ENCODE measurements at regions not wholly inside any gene's neighbourhood (a gene's known extent, or its start where the extent isn't known, plus 50 kb on each side); places are given as distances from the start of the nearest gene placed in this dataset.

GRCh38 chr3:8365541-8365940 lies 136.1 kb upstream of the LMCD1 start:
- no peak overlapping the region for H3K4me3 ChIP-seq (ENCODE audit: low read length in 2 of 2)
- H3K27ac ChIP-seq (ENCODE audit: low read depth in 2 of 2, low read length in 2 of 2) = no peak overlapping the region
- no peaks in the 10 kb centered on the region for H3K27me3 ChIP-seq (ENCODE audit: control insufficient read depth in 2 of 2, insufficient read depth in 2 of 2, low read length in 2 of 2)
- H3K9me3 ChIP-seq (ENCODE audit: control insufficient read depth in 2 of 2, low read length in 2 of 2) = no peaks in the 10 kb centered on the region
- no peak overlapping the region for H3K9ac ChIP-seq (ENCODE audit: low read depth in 1 of 2, low read length in 2 of 2)
- no peaks in the 10 kb centered on the region for H3K4me1 ChIP-seq (ENCODE audit: control insufficient read depth in 2 of 2, insufficient read depth in 2 of 2, low read length in 2 of 2)
- H3K36me3 ChIP-seq (ENCODE audit: control insufficient read depth in 2 of 2, insufficient read depth in 2 of 2, low read length in 2 of 2) = no peaks in the 10 kb centered on the region

DNA sequence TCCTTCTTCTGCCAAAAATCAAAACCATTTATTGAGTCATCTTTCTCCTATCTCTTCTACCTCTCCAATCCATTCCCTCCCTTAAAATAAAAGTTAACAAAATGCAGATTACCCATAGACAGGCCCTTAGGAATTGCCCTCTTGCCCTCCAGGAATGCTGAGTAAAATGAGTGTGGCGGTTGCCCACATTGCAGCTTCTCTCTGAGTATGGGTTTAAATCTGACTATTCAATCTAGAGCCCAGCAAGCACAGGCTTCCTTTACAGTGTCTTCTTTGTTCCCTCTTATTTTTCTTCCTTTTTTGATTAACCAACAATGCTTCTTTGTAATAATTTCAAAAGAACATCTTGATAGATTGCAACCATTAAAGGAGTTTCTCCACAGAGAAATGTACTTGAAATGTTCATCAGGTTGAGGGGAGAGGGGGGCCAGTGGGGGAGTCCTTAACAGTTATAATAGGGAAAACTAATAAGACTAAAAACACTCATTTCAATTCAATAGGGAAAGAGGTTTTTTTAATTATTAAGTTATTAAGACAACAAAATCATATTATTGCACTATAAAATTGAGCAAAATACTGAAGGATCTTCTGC lies 135.3 kb upstream of the LMCD1 start:
- no peaks in the 10 kb centered on the region for H3K4me1 ChIP-seq (ENCODE audit: control insufficient read depth in 2 of 2, insufficient read depth in 2 of 2, low read length in 2 of 2)
- no peak overlapping the region for H3K27ac ChIP-seq (ENCODE audit: low read depth in 2 of 2, low read length in 2 of 2)
- no peaks in the 10 kb centered on the region for H3K27me3 ChIP-seq (ENCODE audit: control insufficient read depth in 2 of 2, insufficient read depth in 2 of 2, low read length in 2 of 2)
- H3K9ac ChIP-seq (ENCODE audit: low read depth in 1 of 2, low read length in 2 of 2) = no peak overlapping the region
- no peaks in the 10 kb centered on the region for H3K36me3 ChIP-seq (ENCODE audit: control insufficient read depth in 2 of 2, insufficient read depth in 2 of 2, low read length in 2 of 2)
- no peak overlapping the region for H3K4me3 ChIP-seq (ENCODE audit: low read length in 2 of 2)
- no peaks in the 10 kb centered on the region for H3K9me3 ChIP-seq (ENCODE audit: control insufficient read depth in 2 of 2, low read length in 2 of 2)

DNA sequence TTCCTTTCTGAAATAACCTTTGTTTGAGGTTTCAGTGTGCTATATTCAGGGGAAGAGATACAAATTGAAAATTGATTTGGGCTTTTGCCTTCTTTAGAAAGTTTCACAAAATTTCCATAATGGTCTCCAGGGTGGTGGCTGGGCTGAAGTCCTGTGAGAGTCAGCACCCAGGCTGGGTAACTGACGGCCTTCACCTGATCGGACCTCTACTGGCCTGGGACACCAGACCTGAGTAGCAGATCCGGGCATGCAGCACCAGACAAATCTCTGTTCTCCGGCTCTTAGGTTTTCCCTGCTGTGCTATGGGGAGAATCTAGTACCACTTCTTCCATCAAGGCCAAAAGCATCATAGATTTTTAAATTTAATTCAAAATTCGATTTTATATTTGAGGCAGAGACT lies 133.0 kb upstream of the LMCD1 start:
- no peak overlapping the region for H3K27ac ChIP-seq (ENCODE audit: low read depth in 2 of 2, low read length in 2 of 2)
- no peaks in the 10 kb centered on the region for H3K36me3 ChIP-seq (ENCODE audit: control insufficient read depth in 2 of 2, insufficient read depth in 2 of 2, low read length in 2 of 2)
- no peak overlapping the region for H3K9ac ChIP-seq (ENCODE audit: low read depth in 1 of 2, low read length in 2 of 2)
- no peaks in the 10 kb centered on the region for H3K4me1 ChIP-seq (ENCODE audit: control insufficient read depth in 2 of 2, insufficient read depth in 2 of 2, low read length in 2 of 2)
- H3K27me3 ChIP-seq (ENCODE audit: control insufficient read depth in 2 of 2, insufficient read depth in 2 of 2, low read length in 2 of 2) = no peaks in the 10 kb centered on the region
- no peak overlapping the region for H3K4me3 ChIP-seq (ENCODE audit: low read length in 2 of 2)
- no peaks in the 10 kb centered on the region for H3K9me3 ChIP-seq (ENCODE audit: control insufficient read depth in 2 of 2, low read length in 2 of 2)

DNA sequence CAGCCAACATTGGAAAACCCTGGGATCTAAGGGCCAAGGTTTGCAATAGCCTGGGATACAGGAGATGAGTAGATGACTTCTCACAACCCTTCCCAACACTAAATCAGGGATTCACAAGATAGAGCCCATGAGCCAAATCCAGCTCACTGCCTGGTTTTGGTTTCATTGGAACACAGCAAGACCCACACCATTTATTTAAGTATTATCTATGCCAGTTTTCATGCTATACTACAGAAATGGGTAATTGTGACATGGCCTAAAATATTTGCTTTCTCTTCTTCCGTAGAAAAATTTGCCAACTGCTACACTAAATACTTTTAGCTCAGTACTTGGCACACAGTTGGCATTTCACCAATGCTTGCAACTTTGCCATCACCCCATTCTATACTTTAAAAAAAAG lies 132.0 kb upstream of the LMCD1 start:
- no peak overlapping the region for H3K27ac ChIP-seq (ENCODE audit: low read depth in 2 of 2, low read length in 2 of 2)
- H3K9me3 ChIP-seq (ENCODE audit: control insufficient read depth in 2 of 2, low read length in 2 of 2) = no peaks in the 10 kb centered on the region

DNA sequence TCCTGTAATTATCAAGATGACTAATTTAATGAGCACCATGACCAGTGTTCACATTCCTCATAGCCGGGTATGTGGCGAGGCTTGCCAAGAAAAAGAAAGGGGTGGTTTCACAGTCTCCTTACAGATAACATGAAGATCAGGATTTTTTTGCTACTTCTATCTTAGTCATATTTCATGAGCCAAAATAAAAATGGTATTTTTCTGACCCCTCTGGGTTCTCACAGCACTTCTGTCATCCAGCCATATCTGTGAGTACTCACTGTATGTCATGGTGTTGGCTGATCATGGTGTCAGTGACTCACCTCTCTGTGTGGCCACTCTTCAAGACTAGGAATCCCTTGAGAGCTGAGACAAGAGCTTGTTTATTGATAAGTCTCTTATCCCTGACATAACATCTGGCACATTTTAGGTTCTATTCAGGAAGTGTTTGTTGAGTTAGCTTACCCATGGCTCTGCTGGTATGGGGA lies 130.5 kb upstream of the LMCD1 start:
- H3K36me3 ChIP-seq (ENCODE audit: control insufficient read depth in 2 of 2, insufficient read depth in 2 of 2, low read length in 2 of 2) = no peaks in the 10 kb centered on the region

More for the DNA sequence above, 132.0 kb upstream of the LMCD1 start:
- no peaks in the 10 kb centered on the region for H3K4me1 ChIP-seq (ENCODE audit: control insufficient read depth in 2 of 2, insufficient read depth in 2 of 2, low read length in 2 of 2)
- H3K27me3 ChIP-seq (ENCODE audit: control insufficient read depth in 2 of 2, insufficient read depth in 2 of 2, low read length in 2 of 2) = no peaks in the 10 kb centered on the region
- H3K36me3 ChIP-seq (ENCODE audit: control insufficient read depth in 2 of 2, insufficient read depth in 2 of 2, low read length in 2 of 2) = no peaks in the 10 kb centered on the region
- no peak overlapping the region for H3K9ac ChIP-seq (ENCODE audit: low read depth in 1 of 2, low read length in 2 of 2)
- no peak overlapping the region for H3K4me3 ChIP-seq (ENCODE audit: low read length in 2 of 2)

DNA sequence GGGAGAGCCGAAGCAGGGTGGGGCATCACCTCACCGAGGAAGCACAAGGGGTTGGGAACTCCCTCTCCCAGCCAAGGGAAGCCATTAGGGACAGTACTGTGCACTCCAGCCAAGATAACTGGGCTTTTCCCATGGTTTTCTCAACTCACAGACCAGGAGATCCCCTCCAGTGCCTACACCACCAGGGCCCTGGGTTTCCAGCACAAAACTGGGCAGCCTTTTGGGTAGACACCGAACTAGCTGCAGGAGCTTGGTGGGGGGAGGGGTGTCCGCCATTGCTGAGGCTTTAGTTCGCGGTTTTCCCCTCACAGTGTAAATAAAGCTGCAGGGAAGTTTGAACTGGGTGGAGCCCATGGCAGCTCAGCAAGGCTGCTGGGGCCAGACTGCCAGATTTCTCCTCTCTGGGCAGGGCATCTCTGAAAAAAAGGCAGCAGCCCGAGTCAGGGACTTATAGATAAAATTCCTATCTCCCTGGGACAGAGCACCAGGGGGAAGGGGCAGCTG lies 129.6 kb upstream of the LMCD1 start:
- Histone ChIP-seq H3K27ac (ENCODE audit: low read depth in 2 of 2, low read length in 2 of 2) (no peak overlapping the region), H3K4me3 (ENCODE audit: low read length in 2 of 2) (no peak overlapping the region), H3K9me3 (ENCODE audit: control insufficient read depth in 2 of 2, low read length in 2 of 2) (no peaks in the 10 kb centered on the region), H3K36me3 (ENCODE audit: control insufficient read depth in 2 of 2, insufficient read depth in 2 of 2, low read length in 2 of 2) (no peaks in the 10 kb centered on the region), H3K9ac (ENCODE audit: low read depth in 1 of 2, low read length in 2 of 2) (no peak overlapping the region), H3K27me3 (ENCODE audit: control insufficient read depth in 2 of 2, insufficient read depth in 2 of 2, low read length in 2 of 2) (no peaks in the 10 kb centered on the region), H3K4me1 (ENCODE audit: control insufficient read depth in 2 of 2, insufficient read depth in 2 of 2, low read length in 2 of 2) (no peaks in the 10 kb centered on the region)

More for the DNA sequence above, 130.5 kb upstream of the LMCD1 start:
- Histone ChIP-seq H3K4me1 (ENCODE audit: control insufficient read depth in 2 of 2, insufficient read depth in 2 of 2, low read length in 2 of 2) (no peaks in the 10 kb centered on the region), H3K27ac (ENCODE audit: low read depth in 2 of 2, low read length in 2 of 2) (no peak overlapping the region), H3K9me3 (ENCODE audit: control insufficient read depth in 2 of 2, low read length in 2 of 2) (no peaks in the 10 kb centered on the region), H3K27me3 (ENCODE audit: control insufficient read depth in 2 of 2, insufficient read depth in 2 of 2, low read length in 2 of 2) (no peaks in the 10 kb centered on the region), H3K9ac (ENCODE audit: low read depth in 1 of 2, low read length in 2 of 2) (no peak overlapping the region), H3K4me3 (ENCODE audit: low read length in 2 of 2) (no peak overlapping the region)

DNA sequence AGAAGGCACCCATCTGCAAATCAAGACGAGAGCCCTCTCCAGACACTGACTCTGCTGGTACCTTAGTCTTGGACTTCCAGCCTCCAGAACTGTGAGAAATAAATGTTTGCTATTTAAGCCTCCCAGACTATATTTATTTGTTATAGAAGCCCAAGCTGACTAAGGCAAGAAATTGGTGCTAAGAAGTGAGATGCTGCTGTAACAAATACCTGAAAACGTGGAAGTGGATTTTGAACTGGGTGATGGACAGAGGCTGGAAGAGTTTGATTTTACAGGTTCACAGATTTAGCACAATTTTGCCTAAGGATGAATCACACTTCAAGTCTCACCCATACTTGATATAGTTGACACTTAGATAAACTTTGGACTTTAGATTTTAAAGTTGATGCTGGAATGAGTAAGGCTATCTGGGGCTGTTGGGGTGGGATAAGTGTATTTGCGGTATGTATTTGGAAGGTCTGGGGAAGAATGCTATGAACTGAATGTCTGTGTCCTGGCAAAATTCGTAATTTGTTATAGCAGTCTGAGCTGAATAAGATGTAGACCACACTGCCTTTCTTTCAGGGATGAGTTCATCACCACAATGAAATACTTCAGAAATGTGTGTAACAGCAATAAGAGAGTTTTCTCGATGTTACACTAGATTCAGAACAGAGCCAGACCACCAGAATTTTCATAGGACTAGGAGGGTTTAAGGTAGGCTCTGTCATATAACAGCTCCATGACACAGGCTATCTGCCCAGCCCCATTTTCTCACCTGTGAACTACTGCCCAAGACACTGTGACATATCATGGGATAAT lies 120.5 kb upstream of the LMCD1 start:
- H3K4me3 ChIP-seq (ENCODE audit: low read length in 2 of 2) = no peak overlapping the region
- no peaks in the 10 kb centered on the region for H3K4me1 ChIP-seq (ENCODE audit: control insufficient read depth in 2 of 2, insufficient read depth in 2 of 2, low read length in 2 of 2)
- H3K36me3 ChIP-seq (ENCODE audit: control insufficient read depth in 2 of 2, insufficient read depth in 2 of 2, low read length in 2 of 2) = no peaks in the 10 kb centered on the region
- no peaks in the 10 kb centered on the region for H3K9me3 ChIP-seq (ENCODE audit: control insufficient read depth in 2 of 2, low read length in 2 of 2)
- no peak overlapping the region for H3K27ac ChIP-seq (ENCODE audit: low read depth in 2 of 2, low read length in 2 of 2)
- no peaks in the 10 kb centered on the region for H3K27me3 ChIP-seq (ENCODE audit: control insufficient read depth in 2 of 2, insufficient read depth in 2 of 2, low read length in 2 of 2)
- no peak overlapping the region for H3K9ac ChIP-seq (ENCODE audit: low read depth in 1 of 2, low read length in 2 of 2)

GRCh38 chr3:8385848-8386620 lies 115.6 kb upstream of the LMCD1 start:
- Histone ChIP-seq H3K36me3 (ENCODE audit: control insufficient read depth in 2 of 2, insufficient read depth in 2 of 2, low read length in 2 of 2) (no peaks in the 10 kb centered on the region), H3K9ac (ENCODE audit: low read depth in 1 of 2, low read length in 2 of 2) (no peak overlapping the region), H3K4me3 (ENCODE audit: low read length in 2 of 2) (no peak overlapping the region), H3K4me1 (ENCODE audit: control insufficient read depth in 2 of 2, insufficient read depth in 2 of 2, low read length in 2 of 2) (no peaks in the 10 kb centered on the region), H3K27me3 (ENCODE audit: control insufficient read depth in 2 of 2, insufficient read depth in 2 of 2, low read length in 2 of 2) (no peaks in the 10 kb centered on the region), H3K27ac (ENCODE audit: low read depth in 2 of 2, low read length in 2 of 2) (no peak overlapping the region), H3K9me3 (ENCODE audit: control insufficient read depth in 2 of 2, low read length in 2 of 2) (no peaks in the 10 kb centered on the region)

- H3K9ac ChIP-seq (ENCODE audit: low read depth in 1 of 2, low read length in 2 of 2) = no peak overlapping the region
- H3K4me1 ChIP-seq (ENCODE audit: control insufficient read depth in 2 of 2, insufficient read depth in 2 of 2, low read length in 2 of 2) = no peaks in the 10 kb centered on the region
- H3K27me3 ChIP-seq (ENCODE audit: control insufficient read depth in 2 of 2, insufficient read depth in 2 of 2, low read length in 2 of 2) = no peaks in the 10 kb centered on the region
- no peaks in the 10 kb centered on the region for H3K36me3 ChIP-seq (ENCODE audit: control insufficient read depth in 2 of 2, insufficient read depth in 2 of 2, low read length in 2 of 2)
- H3K9me3 ChIP-seq (ENCODE audit: control insufficient read depth in 2 of 2, low read length in 2 of 2) = no peaks in the 10 kb centered on the region
- no peak overlapping the region for H3K4me3 ChIP-seq (ENCODE audit: low read length in 2 of 2)
- no peak overlapping the region for H3K27ac ChIP-seq (ENCODE audit: low read depth in 2 of 2, low read length in 2 of 2)
These were observed 114.1 kb upstream of the LMCD1 start for GRCh38 chr3:8387571-8387970.

GRCh38 chr3:8399686-8400085 lies 101.9 kb upstream of the LMCD1 start:
- no peaks in the 10 kb centered on the region for H3K27me3 ChIP-seq (ENCODE audit: control insufficient read depth in 2 of 2, insufficient read depth in 2 of 2, low read length in 2 of 2)
- H3K9me3 ChIP-seq (ENCODE audit: control insufficient read depth in 2 of 2, low read length in 2 of 2) = no peaks in the 10 kb centered on the region
- H3K9ac ChIP-seq (ENCODE audit: low read depth in 1 of 2, low read length in 2 of 2) = no peak overlapping the region
- no peak overlapping the region for H3K4me3 ChIP-seq (ENCODE audit: low read length in 2 of 2)
- H3K27ac ChIP-seq (ENCODE audit: low read depth in 2 of 2, low read length in 2 of 2) = no peak overlapping the region
- no peaks in the 10 kb centered on the region for H3K4me1 ChIP-seq (ENCODE audit: control insufficient read depth in 2 of 2, insufficient read depth in 2 of 2, low read length in 2 of 2)
- no peaks in the 10 kb centered on the region for H3K36me3 ChIP-seq (ENCODE audit: control insufficient read depth in 2 of 2, insufficient read depth in 2 of 2, low read length in 2 of 2)

Data from mucosa of rectum (tissue), 2 donors.